CD4-positive, alpha-beta T cell treated with Interferon alpha-2 for 1 hour (primary cell): ENCODE measurements at regions not wholly inside any gene's neighbourhood (a gene's known extent, or its start where the extent isn't known, plus 50 kb on each side); places are given as distances from the start of the nearest gene placed in this dataset.
"Not testable (repeated sequence)": the region's sequence is repeated elsewhere in the genome, so short reads cannot be mapped to it uniquely, and the experiment has no call there.

Source experiments
- DNase-seq, 2 donors: peaks; one replicate each; pipeline ENCODE4 v3.0.0-alpha.2; 2020 to 2022

DNA sequence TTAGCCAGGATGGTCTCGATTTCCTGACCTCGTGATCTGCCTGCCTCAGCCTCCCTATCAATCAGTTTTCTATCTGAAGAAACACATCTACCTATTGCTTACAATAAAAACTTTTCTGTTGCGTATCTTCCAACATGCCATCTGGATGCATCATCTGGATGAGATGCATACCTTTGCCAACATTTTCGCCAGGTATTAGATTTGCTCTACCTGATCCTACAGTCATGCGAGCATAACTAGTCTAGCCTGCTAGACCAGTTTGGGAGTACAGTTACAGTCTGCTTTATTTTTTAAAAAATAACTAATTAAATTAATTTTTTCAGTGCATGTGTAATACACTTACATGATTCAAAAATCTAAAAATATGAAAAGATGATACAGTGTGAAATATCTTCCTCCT is 334.0 kb upstream of the MEX3C start:
- no peak for DNase-seq

DNA sequence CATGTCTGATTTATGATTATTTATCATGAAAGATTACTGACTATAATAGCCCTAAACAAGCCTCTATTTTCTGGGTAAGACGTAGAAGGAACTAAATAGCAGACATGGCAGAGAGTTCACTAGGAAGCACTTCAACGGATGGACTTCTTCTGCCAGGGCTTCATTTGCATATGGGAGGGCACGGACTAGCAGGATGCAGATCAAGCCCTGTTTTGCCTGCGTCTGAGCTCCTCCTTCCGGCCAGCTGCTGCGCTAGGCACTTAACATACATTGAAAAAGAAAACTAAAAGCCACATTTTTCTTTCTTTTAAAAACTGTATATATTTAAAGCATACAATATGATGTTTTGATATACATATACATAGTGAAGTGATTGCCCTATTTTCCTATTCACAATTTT is 340.0 kb upstream of the MEX3C start:
- DNase-seq = no peak

DNA sequence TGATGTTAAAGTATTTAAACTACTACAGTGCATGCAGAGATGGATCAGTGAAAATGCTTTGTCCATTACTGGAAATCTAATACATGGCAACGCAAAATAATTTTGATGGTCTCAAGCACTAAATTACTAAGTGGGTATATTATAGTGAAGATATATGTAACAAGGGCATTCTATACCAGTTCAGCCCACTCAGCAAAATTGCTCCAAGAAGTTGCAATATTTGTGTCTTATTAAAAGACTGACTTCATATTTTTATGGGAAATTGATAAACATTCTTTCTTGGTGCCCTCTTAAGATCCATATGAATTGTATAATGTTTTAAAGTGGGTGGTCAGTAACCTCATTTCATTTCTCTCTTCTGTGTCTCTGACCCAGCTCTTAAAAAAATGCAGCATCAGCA is 343.1 kb upstream of the MEX3C start:
- no peak for DNase-seq

DNA sequence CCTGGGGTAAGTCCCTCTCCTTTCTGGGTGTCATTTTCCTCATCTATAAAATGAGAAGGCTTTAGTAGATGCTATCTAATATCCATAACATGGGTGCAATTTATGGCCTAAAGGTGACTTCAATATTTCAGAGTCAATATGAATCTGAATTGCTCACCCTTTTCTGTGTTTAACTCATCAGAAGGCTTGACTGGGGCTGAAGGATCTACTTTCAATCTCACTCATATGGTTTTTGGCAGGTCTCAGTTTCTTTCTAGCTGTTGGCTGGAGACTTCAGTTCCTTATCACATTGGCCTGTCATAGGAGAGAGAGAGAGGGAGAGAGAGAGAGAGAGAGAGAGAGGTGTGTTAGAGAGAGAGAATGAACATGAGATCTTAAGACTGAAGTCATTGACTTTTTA is 343.7 kb upstream of the MEX3C start:
- no peak for DNase-seq

DNA sequence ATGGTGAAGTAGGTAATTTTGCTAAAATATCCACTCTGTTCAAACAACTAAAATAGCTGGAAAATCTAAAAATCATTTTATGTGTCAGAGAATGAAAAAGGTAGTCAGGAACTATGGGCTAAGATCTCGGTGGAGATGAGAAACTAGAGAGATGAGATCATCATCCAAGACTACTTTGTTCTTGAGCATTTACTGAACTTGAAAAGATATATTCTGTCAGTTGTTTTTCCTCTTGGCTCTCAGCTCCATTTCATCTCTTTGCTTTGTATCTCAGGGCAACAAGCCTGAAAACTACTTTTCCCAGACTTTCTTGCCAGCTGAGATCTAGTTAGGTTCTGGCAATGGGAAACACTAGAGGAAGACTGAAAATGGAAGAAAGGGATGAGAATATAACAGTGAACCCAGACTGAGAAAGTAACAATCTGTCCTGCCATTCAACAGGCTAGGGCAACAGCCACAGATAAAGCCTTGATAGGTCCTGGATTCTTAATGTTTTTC is 346.2 kb upstream of the MEX3C start:
- DNase-seq = no peak

DNA sequence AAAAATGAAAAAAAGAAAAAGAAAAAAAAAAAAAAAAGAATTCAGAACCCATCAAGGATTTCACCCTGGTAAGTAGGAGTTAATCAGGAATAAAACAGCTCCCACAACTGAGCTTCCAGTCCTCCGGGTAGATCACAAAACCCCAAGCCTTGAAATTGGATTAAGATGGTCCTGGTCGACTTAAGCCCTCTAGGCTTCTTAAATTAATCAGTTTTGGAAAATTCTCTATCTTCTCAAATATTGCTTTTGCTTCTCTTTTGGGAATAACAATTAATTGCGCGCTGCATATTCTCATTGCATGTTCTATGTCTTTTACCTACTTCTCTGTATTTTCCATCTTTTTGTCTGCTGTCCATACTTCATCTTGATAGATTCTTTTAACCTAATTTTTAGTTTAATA is 348.0 kb upstream of the MEX3C start:
- DNase-seq = no peak

DNA sequence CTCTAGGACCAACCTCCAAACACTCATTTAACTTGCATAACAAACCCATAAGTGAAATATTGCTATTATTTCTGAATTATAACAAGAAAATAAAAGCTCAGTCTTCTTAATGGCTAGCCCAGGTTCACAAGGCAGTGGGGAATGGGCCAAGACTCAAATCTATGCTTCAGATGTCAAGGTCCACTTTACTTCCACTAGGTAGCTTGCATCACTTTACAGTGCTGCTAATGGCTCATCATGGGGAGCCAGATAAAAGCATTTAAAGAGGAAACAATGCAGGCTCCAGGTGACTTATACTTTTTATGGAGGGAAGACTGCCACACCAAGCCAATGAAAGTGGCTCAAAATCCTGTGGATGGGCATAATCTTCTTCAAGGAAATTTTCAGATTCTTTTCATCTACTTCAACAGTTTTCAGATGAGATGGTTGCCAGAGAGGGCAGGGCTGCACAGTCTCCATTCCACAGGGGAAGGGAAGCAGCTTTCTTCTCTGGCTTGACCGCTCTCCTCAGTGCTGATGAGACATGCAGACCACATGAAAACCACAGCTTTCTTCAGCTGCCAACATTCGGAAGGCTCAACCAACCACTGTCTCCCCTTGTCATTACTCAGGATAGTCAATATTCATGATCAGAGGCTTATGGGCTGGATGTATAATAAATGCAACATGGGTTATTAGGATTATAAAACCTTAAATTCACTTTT is 361.9 kb upstream of the MEX3C start:
- no peak for DNase-seq

DNA sequence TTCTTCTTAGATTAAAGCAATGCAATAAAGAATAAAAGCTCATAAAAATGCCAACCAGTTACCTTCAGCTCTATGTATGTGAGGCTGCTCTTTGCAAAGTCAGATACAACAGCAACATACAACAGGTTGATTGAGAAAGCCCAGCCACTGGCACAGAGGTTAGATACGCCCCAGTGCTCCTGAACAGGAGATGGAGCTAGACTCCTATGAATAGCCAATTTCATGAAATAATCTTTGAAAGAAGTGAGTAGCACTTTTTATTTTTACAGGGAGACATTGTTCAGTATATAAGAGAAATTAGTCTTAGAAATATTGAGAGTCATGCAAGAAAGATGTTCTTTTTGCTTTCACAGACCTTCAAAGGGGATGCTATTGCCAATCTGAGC is 362.4 kb upstream of the MEX3C start:
- DNase-seq = no peak

DNA sequence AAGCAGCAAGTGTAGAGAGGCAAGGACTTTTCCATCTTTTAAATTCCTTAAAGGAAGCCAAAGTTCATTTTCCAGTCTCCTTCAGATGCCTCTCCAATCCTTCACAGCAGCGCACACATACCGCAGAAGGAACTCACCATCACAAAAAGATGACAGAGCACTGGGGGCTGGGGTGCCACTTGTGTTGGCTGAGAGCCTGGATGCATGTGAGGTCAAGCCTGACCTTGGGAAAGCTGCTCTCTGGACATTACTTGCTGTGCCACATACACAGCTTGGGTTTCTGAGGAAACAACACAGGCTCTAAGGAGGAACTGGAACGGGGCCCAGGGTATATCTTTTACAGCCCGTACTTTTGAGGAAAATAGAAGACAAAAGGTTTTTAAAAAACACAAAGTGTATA is 364.3 kb upstream of the MEX3C start:
- DNase-seq = no peak

DNA sequence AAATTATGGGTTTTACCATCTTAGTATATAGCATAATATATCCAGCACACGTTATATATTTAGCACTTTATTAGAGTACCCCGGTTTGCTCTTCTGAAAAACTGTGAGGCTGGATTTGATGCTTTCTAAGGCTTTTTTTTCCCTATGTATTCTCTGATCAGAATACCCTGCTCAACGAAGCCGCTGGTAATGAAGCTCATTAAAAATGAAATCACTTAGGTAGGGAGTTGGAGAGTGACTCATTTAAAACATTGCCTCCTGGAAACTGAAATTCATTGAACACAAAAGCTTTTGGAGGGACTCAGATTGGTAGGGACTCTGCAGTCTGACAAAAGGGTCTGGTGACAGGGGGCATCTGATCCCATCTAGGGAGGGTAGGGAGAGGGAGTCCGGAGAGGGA is 365.4 kb upstream of the MEX3C start:
- DNase-seq = no peak

DNA sequence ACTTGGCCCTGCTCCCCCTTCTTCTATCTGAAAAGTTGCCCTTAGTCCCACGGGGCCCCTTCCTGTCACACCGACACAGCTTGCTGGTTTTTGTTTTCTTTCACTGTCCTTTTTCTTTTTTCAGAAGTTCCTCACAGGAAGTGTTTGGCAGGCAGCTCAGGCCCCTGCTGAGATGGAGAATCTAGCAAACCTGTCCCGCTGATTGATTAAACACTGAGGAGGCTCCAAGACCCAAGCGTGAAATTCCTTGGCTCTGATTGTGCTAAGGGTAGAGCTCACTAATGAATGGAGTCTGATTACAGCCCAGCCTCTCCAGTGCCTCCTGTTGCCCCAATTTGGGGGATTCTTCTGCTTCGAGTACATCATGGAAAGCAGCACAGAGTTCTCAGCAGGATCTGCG is 365.9 kb upstream of the MEX3C start:
- no peak for DNase-seq

DNA sequence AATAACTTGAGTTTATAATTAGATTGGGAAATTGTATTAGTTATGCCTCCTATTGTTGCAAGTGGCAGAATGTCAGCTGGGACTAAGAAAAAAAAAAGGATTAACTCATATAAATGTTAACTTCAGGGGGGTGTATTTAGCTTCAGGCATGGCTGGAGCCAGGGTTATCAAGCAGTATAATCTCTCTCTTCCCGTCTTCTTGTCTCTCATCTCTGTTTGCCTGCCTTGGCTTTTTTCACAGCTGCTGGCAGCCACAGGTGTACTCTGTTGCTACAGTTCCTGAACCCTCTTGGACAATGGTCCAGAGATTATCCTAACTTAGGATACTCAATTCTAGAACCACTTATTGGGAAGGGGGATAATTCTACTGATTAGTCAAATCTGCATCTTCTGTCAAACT is 370.7 kb upstream of the MEX3C start:
- no peak for DNase-seq

DNA sequence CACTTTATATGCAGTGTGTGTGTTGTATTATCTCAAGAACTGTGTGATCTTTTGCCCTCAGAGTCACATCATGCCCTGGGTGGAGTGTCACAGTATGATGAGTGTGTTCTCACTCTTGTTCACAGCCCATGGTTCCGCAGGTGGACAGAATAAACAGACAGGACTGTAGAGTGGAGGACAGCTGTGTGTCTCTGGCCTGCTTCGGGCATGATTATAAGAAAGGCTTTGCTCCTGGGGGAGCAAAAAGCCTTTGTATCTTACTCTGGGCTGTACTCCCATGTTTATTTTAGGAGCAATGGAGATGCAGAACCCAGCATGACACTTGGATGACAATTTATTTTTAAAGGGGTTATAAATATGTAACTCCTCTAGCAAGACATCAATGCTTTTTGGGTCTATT is 371.7 kb upstream of the MEX3C start:
- DNase-seq = no peak

DNA sequence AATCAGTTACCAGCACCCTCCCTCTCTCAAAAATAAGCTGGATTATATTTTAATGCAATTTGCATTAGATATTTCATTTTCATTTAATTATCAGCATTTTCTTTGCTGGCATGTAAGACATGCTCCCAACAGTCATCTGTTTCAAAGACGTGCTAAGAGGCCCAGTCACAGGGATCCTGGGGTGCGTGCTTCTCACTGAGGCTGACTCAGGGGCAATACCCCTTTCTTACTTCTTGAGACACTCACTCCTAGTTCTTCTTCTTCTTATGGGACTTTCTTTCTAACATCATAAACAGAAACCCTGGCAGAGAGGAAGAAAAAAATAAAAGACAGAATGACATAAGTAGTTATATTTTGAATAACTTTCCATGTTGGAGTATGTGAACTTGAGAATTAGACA is 372.1 kb upstream of the MEX3C start:
- DNase-seq = no peak

DNA sequence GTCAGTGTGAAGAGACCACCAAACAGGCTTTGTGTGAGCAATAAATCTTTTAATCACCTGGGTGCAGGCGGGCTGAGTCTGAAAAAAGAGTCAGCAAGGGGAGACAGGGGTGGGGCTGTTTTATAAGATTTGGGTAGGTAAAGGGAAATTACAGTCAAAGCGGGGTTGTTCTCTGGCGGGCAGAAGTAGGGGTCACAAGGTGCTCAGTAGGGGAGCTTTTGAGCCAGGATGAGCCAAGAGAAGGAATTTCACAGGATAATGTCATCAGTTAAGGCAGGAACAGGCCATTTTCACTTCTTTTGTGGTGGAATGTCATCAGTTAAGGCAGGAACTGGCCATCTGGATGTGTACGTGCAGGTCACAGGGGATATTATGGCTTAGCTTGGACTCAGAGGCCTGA is 372.6 kb upstream of the MEX3C start:
- not testable (repeated sequence) for DNase-seq

DNA sequence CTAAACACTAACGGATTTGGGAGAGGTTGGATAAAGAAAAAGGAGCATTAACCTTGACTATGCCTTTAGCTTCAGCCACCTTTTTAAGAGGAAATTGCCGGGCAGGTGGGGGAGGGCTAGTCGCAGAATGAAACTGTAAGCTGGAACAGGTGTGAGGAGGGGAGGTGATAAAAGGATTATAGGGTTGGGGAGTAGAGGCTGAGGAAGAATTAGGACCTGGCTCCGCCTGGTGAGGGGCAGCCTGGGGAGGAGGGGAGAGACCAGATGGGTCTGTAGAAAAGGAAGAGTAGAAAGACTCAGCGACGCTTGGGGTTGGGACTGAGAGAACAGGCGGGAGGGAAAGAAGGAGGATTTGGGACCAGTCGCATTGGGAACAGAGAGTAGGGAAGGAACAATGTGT is 376.4 kb upstream of the MEX3C start:
- not testable (repeated sequence) for DNase-seq

DNA sequence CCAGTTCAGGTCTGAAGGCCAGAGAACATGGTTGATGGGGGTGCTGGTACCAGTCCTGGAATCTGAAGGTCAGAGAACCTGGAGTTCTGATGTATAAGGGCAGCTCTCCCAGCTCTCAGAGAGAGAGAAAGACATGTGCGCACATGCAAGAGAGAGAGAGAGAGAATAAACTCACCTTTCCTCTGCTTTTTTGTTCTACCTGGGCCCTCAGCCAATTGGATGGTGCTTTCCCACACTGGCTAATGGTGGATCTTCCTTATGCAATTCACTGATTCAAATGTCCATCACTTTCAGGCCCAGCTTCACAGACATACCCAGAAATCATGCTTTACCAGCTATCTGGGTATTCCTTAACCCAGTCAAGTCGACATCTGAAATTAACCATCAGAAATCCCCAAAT is 377.7 kb upstream of the MEX3C start:
- DNase-seq = no peak

DNA sequence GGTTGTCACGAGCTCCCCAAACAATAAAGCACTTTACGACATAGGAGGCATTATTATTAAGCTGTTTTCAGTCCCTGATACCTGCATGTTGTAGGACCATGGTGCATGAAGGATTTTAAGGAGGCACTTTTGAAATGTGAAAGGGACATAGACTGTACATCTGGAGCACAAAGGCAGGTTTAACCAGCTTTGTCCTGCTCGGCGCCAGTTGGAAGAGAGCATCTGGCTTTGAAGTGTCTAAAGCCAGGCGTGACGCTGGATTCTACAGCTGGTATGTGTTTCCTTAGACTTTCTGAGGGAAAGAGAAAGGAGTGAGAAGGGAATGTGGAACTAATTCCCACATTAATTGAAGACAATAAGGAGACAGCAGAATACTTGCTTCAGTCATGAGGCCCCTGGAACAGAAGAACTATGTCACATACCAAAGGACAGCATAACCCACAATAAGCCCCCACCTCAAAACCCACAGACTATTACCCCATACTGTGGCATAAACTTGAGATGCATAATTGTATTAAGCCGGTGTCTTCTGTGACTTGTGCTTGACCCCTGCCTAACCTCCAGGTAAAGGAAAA is 381.0 kb upstream of the MEX3C start:
- no peak for DNase-seq

DNA sequence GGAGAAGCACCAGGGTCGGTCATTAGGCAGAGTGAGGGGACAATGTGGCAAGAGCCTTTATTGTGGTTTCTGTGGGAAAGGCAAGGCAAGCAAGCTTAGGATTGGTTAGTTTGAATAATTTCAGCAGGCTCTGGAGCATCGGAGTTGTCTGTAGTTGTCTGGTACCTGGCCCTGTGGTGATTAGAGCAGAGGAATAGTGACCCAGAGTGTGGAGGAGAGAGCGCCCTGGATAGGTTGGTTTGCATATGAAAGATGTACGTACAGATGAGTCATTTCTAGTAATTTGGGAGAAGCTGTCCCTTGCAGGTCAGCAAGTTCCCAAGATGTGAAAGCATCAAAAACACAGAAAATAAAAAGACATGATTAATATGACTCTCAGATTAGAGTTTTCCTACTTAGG is 383.1 kb upstream of the MEX3C start:
- DNase-seq = no peak

DNA sequence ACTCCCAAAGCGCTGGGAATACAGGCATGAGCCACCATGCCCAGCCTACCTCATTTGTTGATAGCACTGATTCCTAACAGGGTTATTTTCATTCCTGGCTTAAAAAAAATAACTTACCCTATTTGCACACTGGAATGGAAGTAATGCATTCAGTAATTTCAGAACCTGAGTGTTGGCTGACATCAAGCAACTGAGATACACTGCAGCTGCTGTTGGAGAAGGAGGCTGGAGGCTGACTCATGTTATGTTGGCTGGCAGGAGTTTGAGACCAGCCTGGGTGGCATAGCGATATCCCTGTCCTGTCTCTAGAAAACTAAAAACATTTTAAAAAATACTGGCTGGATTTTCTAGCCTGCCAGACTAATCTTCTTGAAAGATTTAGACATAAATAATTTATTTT is 385.1 kb upstream of the MEX3C start:
- no peak for DNase-seq

DNA sequence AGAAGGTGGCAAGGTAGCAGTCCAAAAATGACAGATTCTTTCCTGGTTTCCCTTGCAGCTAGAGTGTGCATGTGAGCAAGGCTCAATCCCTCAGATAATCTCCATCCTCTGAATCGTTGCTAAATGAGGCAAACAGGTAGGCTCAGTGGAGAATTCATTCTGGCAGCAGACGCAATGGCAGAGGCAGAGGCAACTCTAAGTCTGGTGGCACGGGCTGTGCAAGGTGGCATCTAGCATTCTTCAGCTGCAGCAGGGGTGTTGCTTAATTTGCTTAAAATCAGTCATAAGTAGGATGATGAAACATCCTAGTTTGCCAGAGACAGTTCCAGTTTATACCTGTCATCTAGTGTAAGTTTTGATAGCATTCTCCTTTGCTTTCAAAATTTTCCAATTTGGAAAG is 391.1 kb upstream of the MEX3C start:
- DNase-seq = no peak

DNA sequence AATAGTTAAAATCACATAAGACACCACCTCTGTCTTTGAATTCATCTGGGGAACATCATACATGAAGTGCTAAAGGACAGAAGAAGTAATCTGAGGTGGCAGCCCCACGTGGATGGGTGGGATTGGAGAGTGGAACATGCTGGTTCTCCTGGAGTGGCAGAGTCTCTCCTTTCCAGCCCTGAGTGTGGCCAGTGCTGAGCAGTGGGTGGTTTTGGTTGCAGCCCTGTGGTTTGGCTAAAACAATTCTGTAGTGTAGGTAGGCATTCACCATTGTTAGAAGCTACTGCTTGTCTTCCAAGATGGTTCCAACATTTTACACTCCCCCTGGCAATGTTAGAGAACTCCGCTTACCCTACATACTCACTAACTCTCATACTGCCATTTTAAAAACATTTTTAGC is 396.4 kb upstream of the MEX3C start:
- no peak for DNase-seq

DNA sequence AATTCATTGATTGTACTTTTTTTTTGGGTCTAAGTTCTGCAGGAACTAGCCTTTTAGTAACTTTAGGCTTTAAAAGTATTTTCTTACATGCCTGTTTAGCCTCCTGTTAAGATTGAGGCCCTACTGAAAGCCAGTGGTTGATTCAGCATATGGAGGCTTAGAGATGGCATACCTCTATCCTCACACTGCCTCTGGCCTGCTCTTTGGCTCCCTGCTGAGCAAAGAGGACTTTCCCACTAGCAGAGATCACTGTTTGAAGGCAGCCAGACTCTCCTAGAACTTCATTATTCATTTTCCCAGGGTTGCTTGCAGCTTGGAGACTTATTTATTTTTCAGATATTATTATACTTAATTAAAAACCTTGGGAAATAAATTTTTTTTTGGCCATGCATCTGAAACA is 405.6 kb upstream of the MEX3C start:
- DNase-seq = no peak

DNA sequence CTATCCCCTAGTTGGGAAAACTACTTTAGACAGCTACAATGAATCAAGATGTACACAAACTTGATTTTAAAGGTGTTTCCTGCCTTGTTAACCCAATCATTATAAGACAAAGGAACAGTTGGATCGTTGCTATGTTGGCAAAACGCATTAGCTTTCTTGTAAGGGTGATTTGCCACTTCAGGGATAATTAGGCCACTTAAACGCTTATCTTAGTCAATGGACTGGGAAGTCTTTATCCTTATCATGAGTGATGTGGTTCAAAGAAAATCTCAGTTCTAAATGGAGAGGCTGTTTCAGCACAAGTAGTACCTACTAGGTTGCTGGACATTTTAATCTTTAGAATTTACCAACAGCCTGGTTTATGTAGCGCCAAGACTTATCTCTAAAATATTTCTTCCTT is 406.1 kb upstream of the MEX3C start:
- no peak for DNase-seq

DNA sequence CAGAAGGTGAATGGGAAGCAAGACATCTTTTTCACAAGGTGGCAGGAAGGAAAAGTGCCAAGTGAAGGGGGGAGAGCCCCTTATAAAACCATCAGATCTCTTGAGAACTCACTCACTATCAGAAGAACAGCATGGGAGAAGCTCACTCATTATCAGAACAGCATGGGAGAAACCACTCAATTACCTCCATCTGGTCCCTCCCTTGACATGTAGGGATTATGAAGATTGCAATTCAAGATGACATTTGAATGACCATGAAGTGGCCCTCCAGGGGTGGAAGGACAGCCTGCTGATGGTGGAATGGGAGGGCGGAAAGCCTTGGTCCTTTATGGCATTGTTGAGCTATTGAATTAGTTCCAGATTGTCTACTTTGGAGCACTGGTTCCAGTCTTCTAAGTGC is 413.0 kb upstream of the MEX3C start:
- DNase-seq = no peak
